ENCODE measurements at regions not wholly inside any gene's neighbourhood (a gene's known extent, or its start where the extent isn't known, plus 50 kb on each side); places are given as distances from the start of the nearest gene placed in this dataset.
"Not testable (repeated sequence)": the region's sequence is repeated elsewhere in the genome, so short reads cannot be mapped to it uniquely, and the experiment has no call there.

DNA sequence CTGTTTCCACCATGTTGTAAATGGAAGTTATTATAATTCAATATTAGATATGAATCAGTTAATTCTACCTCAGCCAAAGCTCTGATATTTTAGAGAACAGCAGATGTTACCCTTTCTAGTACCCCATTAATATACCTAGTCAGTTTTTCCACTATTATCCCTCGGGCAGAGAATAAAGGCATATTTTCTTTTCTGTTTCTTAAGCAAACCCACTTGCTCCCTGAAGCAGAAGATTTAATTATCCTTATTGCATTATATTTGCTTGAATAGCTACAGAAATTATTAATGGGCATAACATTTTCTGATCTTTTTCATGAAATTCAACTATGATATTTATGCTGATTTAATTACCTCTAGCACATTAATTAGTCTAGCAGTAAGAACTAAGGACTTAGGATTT is 832.9 kb upstream of the FBXO33 start:
- intact Hi-C loops (cut with DNase I) = no loop called here
- no peak for DNase-seq

DNA sequence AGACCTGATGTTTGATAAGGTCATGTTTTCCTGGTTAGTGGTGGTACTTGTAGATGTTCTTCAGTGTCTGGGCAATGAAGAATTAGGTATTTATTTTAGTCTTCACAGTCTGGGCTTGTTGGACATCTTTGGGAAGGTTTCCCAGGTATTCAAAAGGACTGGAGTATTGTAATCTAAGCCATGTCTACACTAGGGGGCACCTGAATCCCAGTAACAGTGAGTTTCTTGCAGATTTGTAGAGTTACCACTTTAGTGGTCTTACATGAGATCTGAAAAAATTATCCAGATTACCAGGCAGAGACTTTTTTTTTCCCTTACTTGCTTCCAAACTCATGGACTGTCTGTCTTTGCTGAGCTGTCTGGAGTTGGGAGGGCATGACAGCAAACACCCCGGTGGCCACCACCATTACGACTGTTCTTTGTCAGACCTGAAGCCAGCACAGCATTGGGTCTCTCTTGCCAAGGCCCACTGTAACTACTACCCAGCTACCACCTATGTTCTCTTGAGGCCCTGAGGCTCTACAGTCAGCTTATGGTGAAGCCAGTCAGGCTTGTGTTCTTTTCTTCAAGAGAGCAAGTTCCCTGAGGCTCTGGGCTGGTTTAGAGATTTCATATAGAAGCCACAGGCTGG is 820.7 kb upstream of the FBXO33 start:
- no peak for DNase-seq
- intact Hi-C loops (cut with DNase I) = no loop called here

DNA sequence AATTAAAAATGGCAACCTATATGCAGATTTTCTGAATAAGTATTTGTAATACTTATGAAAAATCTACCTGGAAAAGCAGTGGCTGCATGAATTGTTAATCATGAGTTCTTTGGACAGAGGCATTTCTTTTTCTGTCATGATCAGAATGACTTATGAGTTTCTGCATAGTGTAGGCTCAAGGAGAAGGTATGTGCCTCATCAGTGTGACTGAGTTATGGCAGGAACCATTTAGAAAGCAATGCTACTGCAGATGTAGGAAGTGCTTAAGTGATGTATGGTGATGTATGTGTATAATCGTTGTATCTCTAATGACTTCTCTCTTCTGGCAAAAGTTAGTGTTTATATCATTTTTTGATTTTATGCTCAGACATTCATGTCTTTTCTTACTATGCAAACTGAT is 816.4 kb upstream of the FBXO33 start:
- DNase-seq = no peak
- intact Hi-C loops (cut with DNase I) = no loop called here

DNA sequence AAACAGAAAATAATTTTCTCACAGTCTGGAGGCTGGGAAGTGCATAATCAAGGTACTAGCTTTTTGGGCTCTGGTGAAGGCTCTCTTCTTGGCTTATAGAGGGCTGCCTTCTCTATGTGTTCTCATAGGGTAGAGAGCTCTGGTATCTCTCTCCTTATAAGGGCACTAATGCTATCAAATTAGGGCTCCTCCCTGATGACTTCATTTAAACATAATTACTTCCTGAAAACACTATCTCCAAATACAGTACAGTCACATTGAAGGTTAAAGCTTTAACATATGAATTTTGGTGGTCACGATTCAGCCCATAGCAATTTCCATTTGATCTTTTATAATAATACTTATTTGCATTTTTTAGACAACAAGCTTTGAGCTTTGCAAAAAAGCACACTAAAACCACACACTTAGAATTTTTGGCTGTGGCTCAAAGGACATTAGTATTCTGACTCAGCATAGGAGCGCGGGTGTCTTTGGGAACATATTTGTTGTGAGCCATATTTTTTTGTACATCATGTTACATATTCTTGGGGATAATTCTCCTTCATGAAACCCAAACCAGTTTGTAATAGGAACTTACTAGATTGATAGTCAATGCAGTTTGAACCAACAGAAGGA is 808.1 kb upstream of the FBXO33 start:
- intact Hi-C loops (cut with DNase I) = no loop called here
- no peak for DNase-seq

DNA sequence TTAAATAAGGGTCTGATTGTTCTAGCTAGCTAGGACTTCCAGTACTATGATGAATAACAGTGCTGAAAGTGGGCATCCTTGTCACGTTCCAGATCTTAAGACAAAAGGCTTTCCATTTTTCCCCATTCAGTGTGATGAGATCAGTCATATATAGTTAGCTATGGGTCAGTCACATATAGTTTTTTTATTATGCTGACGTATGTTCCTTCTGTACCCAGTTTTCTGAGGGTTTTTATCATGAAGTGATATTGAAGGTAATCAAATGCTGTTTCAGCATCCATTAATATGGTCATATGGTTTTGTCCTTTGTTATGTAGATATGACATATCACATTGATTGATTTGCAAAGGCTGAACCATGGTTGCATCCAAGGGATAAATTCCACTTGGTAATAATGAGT is 800.1 kb upstream of the FBXO33 start:
- intact Hi-C loops (cut with DNase I) = no loop called here

DNA sequence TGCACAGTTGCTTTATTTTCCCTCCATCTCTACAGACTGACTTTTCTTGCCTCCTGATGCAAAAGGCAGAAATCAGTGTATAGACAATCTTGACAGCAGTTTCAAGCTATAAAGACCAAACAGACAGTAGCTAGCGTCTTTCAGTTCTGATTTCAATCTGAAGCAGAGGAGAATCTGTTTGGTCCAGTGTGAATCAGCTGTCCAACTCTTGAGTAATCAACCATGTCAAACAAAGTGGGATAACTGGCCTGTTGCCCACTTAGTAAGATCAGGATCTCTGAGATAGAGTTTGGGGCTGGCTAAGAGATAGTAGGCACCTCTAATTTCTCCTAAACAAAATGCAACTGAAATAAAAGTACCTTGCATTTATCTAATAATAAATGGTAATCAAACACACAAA is 797.4 kb upstream of the FBXO33 start:
- no peak for DNase-seq
- intact Hi-C loops (cut with DNase I) = no loop called here

More for the DNA sequence above, 800.1 kb upstream of the FBXO33 start:
- DNase-seq = no peak

DNA sequence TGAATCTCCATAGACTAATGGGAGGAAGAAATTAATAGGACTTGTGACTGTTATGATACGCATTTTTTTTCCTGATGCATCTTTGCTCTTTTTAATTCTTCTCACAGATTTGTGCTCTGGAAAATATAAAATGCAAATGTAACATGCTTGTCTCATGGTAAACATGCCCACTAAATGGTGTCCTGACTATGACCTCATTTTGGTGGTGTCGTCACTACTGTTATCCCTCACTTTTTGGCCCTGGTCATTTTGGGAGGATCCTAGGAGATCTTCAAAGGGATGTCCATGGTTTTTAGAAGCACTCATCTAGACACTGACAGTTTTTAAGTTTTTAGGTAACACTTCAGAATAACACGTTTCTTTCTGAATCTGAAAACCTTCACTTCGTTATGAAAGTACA is 790.8 kb upstream of the FBXO33 start:
- intact Hi-C loops (cut with DNase I) = no loop called here

DNA sequence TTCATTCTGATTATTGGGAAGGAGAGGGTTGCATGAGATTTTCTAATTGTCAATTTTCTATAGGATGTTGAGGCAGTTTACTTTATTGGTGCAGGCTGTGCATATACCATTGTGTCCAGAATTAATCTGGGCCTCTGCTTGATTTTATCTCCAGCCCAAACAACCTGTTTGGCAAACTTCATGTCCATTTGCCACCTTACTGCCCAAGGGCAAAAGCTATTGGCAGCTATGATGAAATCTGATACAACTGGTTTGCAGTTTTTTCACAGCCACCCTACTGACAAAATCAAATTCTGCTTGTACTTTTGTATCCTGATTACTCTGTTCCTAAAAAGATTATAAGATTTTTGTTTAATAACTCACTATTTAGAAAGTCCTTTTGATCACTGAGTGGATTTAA is 789.2 kb upstream of the FBXO33 start:
- DNase-seq = no peak
- intact Hi-C loops (cut with DNase I) = no loop called here

More for the DNA sequence above, 790.8 kb upstream of the FBXO33 start:
- DNase-seq = no peak

DNA sequence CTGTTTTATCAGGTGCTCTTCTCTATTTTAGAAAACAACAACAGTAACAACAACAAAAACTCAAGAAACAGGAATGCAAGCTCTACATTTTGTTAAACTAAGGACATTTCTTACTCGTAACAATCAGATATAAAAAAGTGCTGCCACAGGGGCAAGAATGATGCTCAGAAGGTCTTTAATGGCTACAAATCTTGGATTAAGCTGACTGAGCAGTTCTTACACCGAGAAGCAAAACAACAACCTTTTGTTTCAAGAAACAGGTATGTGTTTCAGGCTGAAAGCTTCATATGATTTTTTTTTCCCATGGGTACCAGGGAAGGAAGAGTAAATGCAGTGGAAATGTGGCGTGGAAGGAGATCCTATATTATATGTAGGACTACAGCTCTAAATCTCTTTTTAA is 786.8 kb upstream of the FBXO33 start:
- no peak for DNase-seq

DNA sequence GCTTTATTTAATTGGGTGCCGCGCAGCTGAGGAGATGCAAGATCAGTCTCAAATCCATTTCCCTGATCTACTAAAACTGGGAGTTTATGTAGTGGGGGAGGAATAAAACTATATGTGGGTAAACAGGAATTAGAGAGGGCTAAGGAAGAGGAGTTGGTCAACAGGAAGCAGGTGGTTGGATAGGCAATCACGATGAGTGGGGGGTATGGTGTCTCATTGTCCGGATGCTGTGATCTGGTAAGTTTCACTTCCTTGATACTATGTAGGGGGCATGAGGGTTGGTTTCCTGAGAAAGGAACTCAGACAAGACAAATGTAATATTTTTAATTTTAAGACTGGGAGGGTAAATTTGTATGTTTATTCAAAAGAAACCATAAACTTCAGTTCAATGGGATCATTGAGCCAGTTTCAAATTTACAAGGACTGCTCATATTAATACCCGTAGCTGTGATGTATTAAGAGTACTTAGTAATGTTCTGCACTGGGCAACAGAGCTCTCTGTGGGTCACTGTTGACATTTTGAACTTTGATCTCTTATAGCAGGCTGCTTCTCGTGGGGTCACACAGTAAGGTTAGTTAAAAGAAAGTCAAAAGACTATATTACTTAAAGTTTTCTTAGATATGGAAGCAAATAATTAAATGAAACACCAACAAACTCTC is 786.2 kb upstream of the FBXO33 start:
- no peak for DNase-seq

More for the DNA sequence above, 786.8 kb upstream of the FBXO33 start:
- intact Hi-C loops (cut with DNase I) = no loop called here

DNA sequence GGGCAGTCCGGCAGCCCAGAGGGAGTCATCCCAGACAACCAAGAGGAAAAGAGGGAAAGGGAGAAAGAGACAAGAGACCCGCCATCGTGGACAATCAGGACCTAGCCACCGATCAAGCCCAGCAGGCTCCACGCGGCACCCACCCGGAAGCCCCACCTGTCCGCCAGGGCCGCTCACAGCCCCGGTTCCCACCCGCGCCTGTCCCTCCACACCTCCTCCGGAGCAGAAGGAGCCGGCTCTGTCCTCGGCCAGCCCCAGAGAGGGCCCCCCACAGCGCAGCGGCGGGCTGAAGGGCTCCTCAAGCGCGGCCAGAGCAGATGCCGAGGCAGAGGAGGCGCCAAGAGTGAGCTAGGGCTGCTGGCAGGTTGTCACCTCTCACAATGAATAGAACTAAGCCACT is 784.7 kb upstream of the FBXO33 start:
- intact Hi-C loops (cut with DNase I) = no loop called here
- no peak for DNase-seq

More for the DNA sequence above, 786.2 kb upstream of the FBXO33 start:
- intact Hi-C loops (cut with DNase I) = no loop called here

DNA sequence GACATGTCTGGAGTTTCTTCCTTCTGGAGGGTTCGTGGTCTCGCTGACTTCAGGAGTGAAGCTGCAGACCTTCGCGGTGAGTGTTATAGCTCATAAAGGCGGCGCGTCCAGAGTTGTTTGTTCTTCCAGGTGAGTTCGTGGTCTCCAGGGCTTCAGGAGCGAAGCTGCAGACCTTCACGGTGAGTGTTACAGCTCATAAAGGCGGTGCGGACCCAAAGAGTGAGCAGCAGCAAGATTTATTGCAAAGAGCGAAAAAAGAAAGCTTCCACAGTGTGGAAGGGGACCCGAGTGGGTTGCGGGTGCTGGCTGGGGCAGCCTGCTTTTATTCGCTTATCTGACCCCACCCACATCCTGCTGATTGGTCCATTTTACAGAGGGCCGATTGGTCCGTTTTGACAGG is 784.2 kb upstream of the FBXO33 start:
- DNase-seq; intact Hi-C loops (cut with DNase I): not testable (repeated sequence)

DNA sequence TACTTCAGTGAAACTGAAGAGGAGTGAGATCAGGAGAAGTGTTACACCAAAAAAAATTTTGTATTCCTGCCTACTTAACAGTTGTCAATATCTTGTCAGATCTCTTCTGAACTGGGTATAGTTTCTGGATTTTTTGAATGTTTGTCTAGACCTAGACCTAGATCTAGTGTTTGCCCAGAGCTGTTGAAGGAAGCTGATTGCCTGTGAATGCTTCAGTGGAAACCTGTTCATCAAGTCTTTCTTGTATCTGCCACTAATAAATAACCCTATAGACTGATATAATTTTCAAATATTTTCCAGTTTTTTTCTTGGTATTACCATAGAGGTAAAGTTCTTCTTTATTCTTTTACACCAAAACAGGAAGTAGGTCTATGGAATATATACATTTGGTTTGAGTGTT is 781.5 kb upstream of the FBXO33 start:
- intact Hi-C loops (cut with DNase I) = no loop called here
- no peak for DNase-seq

DNA sequence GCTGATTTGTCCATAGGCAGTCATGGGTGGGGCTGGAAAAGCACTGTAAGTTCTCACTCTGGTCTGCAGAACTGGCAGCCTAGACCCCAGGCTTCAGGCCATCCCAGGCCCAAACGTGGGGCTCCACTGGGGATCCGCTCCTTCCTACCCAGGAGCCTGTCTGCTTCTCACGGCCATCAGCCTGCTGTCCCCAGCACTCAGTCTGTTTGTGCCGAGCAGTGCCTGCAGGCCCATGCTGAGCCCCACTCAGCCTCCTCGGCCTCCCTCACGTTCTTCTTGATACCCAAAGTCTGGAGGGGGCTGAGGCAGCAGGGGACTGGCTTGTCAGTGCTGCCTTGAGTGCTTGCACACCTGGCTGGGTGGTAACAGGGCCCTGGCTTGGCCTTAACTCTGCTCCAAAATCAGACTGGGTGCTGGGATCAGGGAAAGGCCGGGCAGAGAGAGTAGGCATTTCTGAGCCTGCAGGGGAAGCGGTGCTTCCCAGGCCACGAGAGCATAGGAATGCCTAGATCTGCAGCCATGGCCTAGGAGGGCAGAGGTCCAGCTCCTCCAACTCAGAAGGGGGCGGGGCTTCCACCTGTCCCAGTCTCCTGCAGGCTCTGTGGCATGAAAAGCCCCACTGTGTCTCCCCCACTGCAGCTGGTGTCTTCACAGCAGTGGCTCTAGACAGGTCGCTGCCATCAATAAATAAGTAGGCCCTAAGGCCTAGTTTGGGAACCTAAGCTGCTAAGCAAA is 772.4 kb upstream of the FBXO33 start:
- intact Hi-C loops (cut with DNase I) = no loop called here
- DNase-seq = no peak

DNA sequence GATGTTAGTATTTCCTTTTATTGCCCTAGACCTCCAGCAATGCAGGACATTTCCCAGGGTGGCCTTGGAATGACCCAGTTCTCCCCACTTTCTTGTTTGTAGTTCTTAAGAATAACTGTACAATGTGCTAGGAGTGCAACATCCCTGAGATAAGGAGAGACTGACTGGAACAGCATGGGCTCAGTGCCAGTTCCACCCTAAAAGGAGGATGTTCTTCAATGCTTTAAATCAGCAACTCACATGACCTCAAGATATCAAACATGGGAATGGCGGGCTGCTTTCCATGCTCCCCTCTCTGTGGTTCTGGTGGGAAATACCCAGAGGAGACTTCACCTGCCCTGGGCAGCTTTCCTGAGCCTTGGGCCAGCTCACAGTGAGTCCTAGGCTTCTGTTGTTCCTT is 766.9 kb upstream of the FBXO33 start:
- DNase-seq = no peak
- intact Hi-C loops (cut with DNase I) = no loop called here

DNA sequence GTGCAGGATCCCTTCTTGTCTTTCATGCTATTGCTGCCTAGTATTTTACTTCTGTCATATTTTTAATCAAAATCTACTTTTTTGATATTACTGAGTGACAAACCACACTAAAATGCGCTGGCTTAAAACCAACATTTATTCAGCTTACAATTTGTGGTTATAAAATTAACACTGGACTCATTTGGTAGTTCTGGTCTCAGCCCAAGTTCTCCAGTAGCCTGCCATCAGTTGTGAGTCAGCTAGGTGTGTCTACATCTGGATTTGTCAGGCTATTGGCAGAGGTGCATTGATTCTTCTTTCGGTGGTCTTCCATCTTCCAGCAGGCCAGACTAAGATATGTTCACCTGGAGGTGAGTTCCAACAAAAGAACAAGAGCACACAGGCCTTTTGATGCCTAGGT is 765.1 kb upstream of the FBXO33 start:
- DNase-seq = no peak
- intact Hi-C loops (cut with DNase I) = no loop called here

DNA sequence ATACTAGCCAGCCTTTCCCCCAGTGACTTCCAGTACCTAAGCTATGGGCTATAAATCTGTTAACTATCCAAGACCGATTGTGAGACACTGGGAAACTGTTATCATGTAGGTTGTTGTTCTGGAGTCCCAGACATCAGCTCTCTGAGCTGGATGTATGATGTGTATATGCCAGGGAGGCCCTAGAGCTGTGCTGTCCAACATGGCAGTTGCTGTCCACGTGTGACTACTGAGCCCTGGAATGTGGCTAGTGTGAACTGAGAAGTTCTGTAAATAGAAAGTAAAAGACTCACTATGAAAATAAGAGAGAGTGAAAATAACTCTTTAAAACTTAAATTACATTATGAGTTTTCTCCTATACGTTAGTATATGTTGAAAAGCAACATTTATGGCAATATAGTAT is 755.8 kb upstream of the FBXO33 start:
- intact Hi-C loops (cut with DNase I) = no loop called here
- DNase-seq = no peak

DNA sequence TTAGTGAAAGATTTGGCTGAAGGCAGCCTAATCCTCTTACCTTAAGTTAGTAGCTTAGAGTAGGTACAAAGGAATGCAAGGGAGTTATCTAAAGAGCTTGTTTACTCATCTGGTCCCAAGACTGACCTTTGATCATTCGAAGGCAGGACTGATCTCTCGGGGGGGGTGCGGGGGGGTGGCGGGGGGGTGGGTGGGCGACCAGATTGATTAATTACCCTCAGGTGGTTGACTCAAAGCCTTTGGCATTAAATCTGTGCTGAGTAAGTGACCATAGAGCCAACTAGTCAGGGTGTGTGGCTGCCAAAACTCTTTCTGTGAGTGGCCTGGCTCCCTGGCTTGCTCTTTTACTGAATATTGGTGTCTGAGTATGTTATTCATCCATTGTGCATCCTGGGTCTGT is 731.9 kb upstream of the FBXO33 start:
- intact Hi-C loops (cut with DNase I) = no loop called here
- DNase-seq = no peak

DNA sequence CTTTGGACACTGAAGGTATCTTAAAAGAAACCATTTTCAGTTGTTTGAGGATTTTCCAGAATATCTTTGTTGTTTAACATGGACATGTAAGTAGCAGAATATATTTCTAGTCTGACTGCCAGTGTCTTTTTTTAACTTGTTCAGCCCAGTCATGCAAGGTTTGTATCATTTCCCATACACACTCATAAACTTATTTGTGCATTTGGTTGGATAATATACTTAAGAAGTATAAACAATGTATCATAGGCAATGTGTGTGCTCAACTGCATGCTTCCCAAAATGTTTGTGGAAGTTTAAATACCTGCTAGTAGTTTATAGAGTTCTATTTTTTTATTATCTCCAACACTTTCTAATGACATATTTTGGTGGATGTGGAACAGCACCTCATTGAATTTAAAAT is 707.4 kb upstream of the FBXO33 start:
- intact Hi-C loops (cut with DNase I) = no loop called here
- DNase-seq = no peak

DNA sequence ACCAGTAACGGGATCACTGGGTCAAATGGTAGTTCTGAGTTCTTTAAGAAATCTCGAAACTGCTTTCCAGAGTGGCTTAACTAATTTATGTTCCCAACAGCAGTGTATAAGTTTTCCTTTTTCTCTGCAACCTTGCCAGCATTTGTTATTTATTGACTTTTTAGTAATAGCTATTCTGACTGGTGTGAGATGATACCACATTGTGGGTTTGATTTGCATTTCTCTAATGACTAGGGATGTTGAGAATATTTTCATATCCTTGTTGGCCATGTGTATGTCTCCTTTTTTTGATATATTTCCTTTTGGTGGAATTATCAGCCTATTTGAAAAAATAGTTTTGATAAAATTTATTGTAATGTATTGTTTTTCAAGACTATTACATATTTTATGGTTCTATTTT is 701.2 kb upstream of the FBXO33 start:
- no peak for DNase-seq
- intact Hi-C loops (cut with DNase I) = no loop called here
